GM21717 (cell line): ENCODE measurements at regions not wholly inside any gene's neighbourhood (a gene's known extent, or its start where the extent isn't known, plus 50 kb on each side); places are given as distances from the start of the nearest gene placed in this dataset.
"Not testable (repeated sequence)": the region's sequence is repeated elsewhere in the genome, so short reads cannot be mapped to it uniquely, and the experiment has no call there.

Experiments used
- ATAC-seq: cut with Tn5 transposase; IDR thresholded peaks from one replicate; pipeline ENCODE4 v1.9.1; 2021; ENCODE audit warnings: mild to moderate bottlenecking, moderate library complexity; ENCODE audit not compliant: unreplicated experiment

DNA sequence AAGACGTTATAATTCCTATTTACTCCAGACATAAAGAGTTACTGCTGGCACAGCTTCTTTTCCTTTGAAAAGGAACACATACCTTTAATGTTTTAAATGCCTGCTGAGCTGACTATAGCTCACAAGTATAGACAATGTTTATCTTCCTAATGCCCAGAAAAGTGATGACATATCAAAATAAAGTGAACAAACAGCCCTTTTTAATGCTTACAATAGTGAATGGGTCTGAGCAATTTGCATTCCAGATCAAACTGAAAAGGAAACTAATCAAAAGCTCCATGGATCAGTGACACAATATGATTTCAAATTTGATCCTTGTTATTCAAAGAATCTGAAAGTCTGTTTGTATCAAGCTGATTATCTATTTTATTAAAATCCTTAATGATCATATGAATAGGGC, 233.6 kb upstream of the SEMA3E start:
- no peak for ATAC-seq

DNA sequence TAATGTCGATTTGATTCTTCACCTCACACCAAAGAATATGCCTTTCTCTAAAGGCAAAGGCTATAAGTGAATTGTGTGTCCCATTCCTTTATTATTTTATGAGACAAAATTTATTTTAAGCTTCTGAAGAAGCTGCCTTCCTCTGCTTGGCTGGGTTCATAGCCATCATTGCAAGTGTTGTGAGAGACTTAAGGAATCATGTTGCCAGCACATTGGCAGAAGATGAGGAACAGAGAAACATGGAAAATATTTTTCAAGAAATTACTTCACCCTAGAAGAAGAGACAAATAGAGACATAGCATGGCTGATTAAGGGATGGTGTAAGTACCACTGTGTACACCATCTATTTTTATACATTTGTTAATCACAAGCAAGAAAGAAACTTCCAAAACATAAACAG, 230.1 kb upstream of the SEMA3E start:
- no peak for ATAC-seq

DNA sequence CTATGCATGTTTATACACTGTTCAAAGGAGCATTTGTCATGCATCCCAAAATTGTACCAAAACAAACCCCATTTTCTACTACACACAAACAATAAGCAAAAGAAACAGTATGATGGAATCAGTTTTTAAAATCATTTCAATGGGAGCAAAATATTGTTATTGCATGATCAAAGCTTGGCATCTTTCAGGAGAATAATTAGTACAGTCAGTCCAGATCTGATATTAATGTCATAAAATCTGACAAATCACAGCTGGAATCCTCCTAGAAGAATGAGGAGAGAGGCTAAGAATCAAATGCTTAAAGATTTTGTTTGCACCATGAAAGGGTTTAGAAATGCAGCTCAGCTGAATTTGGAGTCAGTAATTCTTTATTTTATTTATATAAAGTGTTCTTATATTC, 229.7 kb upstream of the SEMA3E start:
- no peak for ATAC-seq

DNA sequence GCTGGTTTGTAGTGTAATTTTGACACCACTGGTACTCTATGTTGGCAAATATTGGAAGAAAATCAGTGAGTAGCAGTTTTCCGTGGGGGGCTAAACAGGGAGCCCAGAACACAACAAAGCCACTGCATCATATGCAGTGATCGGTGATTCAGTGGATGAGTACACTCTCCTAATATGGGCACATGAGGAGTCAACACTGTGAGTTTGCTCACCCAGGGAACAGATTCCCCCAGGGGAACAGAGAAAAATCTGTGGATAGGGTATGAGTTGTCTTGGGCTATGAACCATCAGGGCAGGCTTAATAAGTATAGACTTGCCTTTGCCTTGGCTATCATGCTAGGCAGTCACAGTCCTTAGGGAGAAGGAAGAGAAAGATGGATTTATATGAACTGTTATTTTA, 227.7 kb upstream of the SEMA3E start:
- no peak for ATAC-seq

DNA sequence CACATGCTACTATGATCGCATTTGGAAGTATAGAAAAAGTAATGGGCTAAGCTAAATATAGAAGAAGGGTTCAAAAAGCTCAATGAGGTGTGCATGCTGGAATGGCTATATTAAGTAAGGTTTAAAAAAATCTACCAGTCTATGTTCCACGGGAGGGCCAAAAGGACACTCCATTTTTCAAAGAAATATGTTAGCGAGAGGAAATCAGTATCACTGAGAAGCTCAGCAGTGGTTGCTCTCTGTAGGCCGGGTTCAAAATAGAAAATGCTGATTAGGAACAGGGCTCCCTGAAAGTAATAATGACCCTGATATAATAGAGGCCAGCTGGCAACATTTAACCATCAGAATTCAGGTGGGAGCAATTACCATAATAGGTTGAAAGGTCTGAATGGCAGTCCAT, 224.5 kb upstream of the SEMA3E start:
- no peak for ATAC-seq

DNA sequence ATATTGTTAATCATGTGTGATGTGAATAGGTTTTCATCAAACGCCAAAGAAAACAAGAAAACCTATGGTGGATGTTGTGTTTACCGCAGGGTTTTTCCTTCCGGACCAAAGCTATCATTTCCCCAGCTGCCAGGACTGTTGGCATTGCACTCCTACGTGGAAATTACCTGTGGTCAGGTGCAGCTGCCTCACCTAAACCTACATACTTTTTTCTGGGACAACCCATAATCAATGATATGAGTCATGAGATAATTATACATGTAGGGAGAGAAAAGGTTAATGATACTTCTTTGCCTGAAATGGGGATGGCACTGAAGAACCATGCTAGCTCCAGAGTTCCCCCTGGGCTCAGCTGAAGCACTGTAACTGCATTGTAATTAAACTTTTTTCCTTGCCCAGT, 223.6 kb upstream of the SEMA3E start:
- ATAC-seq = no peak

DNA sequence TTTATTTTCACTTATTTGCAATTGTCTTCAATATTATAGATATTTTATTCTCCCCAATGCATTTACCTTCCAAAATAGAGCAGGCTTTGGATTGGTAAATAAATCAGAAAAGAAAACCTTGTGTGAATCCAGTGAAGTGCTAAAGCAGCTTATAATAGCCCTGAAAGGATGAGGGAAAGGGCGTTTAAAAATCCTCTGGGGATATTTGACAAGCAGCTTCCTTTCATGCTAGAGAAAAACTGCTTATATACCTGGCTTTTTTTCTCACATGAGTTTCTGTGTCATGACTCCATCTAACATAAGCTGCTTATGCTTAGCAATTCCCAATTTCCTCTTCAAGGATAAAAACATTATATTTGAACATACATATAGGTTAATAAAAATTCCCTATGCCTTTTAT, 221.6 kb upstream of the SEMA3E start:
- no peak for ATAC-seq

DNA sequence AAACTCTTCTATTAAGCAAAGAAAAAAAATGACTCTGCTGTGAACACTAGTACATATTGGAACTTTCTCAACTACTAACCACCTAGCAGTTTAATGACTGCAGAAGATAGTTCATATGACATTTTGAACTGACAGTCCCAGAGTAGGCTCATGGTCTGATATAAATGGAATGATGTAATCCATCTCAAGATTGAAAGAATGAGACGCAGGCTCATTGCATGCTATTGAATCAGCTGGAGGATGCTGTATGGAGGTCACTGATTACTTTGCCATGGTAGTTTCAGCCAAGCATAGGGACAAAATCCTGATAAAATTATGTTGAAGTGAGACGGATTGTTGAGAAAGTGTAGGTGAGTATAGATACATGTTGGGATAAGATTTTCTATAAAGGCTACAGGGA, 217.6 kb upstream of the SEMA3E start:
- no peak for ATAC-seq

DNA sequence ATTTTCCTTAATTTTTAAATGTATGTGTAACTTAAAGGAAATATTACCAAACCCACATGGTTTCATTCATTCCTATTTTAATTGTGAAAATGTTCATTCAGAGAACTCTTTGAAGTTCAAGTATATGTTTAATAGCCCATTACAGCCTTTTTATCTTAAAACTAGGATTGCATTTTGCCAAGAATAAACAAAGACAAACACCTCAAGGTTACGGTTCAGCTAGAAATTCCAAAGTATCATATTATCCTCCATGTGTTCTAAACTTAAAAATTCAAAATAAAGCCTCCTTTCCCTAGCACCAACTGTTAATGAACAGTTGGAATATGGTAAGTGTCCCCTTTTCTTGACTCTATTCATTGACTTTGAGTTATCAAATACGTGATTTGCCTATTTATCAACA, 215.6 kb upstream of the SEMA3E start:
- no peak for ATAC-seq

DNA sequence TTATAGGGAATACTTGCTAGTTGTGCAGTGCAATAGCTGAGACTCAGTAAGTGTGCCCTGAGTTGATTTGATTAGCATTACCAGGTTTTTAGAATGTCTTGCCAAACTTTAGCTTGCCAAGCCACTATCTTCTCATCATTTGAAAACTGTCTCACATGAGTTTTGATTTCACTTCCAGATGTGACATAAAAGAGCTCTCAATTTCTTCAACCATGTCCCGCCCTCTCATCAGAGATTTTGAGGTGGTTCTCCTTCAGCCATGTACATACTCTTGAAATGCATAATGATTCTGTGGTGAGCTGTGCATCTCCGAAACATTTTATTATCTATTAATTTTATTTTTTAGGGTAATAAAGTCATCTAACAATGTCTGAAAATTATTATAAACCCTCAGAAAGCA, 215.0 kb upstream of the SEMA3E start:
- no peak for ATAC-seq

DNA sequence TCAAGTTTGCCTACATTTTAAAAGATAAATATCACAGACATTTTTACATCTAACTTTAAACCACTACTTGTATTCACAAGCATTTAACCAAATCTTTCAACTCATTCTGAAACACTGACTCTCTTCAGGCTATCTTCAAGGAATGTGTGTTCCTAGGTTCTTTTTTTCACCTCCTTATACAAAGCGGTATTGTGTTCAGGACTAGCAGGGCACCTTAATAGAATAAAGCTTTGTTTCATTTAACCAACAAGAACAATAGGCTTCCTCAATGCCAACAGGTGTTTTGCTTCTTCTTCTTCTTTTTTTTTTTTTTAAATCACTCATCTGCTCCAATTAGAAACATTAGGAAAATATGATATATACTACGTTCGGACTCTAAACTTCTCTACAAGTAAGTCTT, 212.9 kb upstream of the SEMA3E start:
- ATAC-seq = no peak

DNA sequence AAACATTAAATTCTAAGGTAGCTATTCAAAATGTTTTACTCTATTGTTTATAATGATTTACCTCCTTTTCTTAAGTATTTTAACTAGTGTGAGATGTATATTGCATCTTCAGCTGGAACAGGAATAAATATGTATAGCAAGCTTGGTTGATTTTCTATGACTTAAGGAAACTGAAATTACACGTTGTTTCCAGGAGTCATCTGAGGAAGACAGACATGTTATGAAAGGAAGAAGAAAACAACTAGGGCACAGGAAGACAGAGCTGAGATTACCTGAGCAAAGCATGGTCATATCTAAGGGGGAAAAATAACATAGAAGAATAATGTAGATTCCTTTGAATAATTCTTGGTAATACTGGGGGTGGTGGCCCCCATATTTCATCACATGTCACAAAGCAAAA, 210.9 kb upstream of the SEMA3E start:
- no peak for ATAC-seq

DNA sequence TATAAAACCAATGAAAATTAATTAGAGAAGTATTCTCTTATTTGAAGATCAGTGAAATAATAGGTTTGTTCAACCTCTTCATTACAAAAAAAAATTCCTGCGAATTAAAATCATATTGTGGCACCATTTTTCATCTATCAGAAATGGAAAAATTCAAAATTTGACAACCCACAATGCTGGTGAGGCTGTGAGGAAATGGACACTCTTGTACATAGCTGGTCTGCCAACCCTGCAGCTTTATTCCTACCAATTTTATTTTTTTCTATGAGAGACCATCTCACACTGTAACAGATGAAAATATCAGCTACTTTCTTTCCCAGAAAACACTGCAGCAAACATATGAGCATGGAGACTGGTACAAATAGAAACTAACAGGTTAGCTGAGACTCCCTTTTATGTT, 208.8 kb upstream of the SEMA3E start:
- no peak for ATAC-seq

DNA sequence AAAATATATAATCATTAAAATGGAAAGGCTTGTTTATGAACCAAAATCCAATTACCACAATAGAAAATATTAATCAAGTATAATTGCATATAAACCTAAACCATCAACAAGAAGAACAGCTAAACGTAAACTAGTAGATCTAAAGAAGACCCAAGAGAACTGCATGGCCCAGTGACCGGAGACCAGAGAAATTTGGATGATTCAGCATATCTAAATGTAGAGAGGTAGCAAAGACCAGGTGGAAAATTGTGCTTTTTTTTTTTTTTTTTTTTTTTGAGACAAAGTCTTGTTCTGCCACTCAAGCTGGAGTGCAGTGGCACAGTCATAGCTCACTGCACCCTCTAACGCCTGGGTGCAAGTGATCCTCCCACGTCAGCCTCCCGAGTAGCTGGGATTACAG, 207.2 kb upstream of the SEMA3E start:
- ATAC-seq = no peak

DNA sequence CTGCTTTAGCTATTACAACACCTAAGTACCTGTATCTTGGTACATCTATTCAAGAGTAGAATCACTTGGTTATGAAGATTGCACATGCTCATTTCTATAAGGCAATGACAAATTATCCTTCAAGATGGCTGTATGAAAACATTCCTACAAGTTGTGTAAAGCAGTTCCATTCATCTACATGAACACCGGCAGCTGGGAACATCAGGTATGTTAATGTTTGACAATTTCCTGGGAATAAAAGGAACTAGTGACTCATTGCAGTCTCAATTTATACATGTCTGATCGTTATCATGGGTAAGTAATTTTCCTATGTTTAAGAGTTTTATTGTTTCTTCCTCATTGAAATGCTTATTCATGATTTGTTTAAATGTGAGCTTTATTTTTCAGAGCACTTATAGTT, 203.2 kb upstream of the SEMA3E start:
- ATAC-seq = no peak

DNA sequence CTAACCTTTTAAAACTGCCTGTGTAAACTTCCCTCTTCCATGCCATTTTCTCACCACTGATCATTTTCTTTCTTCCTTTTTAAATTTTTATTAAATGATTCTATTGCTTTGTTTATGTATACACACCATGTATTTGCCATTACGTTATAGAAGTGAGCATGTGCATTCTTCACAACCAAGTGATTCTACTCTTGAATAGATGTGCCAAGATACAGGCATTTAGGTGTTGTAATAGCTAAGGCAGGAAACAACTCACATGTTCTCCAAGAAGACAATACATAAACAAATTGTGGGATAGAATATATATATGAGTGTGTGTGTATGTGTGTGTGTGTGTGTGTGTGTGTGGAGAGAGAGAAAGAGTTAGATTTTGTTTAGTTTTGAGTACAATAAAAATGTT, 202.6 kb upstream of the SEMA3E start:
- no peak for ATAC-seq

DNA sequence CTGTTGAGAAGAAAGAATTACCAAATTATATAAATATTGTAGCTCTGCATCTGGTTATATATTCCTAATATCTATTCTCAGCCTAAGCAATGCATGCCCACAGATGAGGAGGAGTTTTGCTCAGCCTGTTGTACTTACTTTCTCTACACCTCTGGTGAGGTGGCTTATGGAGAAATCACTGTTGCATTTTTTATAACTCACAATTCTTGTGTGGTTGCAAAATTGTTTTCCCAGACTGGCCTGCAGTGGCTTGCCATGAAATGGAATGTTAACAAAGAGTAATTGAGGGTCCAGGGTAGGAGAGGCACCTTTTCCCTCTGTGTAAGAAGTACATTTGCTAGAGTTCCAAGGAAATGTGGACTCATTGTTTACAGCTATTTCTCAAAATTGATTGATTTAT, 202.0 kb upstream of the SEMA3E start:
- no peak for ATAC-seq

DNA sequence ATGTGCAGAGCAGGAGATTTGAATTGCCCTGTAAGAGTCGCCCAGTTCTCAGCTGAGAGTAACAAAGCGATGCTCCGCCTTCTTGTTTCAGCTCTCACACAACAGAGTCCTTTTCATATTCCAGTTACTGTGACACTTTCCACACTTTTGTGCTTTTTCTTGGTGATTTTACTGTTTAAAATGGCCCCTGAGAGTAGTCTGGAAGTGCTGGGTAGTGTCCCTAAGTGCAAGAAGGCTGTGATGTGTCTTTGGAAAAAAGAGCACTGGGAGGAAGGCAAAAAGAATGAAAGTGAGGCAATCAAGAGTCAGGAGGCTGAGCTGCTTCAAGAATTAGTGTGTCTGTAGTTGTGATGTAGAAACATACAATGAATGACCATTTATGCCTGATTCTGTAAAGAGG, 201.2 kb upstream of the SEMA3E start:
- no peak for ATAC-seq

DNA sequence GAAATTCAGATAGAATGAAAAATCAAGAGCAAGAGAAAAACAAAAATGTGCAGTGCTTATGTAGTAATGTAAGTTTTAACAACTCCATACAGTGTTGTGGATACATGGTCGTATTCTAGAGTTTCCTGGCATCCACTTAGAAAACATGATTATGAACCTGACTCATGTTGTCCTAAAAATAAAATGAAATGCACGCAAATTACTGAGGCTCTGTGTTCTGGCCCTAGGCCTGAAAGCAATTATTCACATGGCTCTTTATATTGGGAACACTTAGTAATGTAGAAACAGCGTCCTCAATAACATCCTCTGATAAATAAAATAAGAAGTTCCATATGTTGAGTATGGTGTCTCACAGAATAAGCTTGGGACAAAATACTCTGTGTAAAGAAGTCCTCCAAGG, 200.2 kb upstream of the SEMA3E start:
- ATAC-seq = no peak

DNA sequence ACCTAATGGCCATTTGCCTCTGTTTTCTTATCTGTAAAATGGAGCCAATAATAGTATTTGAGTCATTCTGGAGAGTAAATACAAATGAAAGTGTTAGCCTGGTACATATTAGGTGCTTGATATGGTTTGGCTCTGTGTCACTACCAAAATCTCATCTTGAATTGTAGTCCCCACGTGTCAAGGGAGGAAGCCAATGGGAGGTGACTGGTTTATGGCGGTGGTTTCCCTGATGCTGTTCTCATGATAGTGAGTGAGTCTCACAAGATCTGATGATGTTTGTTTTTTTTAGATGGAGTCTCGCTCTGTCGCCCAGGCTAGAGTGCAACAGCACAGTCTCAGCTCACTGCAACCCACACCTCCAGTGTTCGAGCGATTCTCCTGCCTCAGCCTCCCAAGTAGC, 194.0 kb upstream of the SEMA3E start:
- ATAC-seq = no peak

DNA sequence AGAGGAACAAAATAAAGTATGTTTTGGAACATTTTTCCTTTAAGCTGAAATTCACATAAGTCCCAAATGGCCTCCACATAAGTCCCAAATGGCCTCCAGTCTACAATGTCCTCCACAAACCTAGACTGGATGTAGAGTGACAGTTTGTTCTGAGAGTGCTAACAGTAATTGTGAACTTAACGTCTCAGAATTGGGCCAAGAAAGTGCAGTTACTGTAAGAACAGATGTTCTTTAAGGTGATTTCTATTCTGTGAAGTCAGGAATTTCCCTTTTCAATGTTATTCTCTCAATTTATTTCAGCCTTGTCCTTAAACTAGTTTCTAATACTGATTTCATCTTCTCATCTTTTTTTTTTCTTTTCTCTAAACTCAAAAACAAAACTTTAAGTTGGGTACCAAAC, 188.7 kb upstream of the SEMA3E start:
- peak; percentile 48 for ATAC-seq

DNA sequence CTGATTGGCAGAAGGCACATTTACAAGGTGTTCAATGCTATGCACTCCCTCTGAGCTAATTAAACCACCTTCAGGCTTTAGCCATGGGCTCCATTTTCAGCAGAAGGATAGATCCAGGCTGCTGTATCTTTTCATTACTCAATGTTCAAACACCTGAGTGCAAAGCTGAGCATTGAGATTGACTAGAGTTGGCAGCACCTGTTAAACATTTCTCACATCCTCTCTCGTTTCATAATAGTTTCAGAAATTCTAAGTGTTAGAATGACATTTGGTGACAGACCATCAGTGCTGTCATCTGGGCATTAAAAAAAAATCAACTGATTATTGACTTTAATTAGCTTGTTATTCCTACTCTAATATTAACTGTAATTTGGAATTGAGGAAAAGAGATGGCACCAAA, 187.1 kb upstream of the SEMA3E start:
- ATAC-seq = peak; percentile 67

DNA sequence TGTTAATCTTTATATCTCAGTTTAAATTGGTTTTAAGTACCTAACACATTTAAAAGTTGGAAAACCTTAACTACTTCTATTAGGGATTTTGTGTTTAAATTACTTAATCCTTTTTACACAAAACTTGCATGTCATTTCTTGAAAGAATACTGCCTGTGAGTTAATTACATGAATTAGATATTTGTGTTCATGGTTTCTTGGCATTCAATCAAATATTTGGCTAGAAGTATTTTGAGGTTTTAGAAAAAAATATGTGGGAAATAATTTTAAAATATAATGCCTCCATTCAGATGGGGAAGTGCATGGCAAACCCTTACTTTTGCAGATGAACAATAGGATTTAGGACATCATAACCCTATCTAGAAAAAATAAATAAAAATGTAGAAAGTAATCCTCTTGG, 186.5 kb upstream of the SEMA3E start:
- no peak for ATAC-seq

DNA sequence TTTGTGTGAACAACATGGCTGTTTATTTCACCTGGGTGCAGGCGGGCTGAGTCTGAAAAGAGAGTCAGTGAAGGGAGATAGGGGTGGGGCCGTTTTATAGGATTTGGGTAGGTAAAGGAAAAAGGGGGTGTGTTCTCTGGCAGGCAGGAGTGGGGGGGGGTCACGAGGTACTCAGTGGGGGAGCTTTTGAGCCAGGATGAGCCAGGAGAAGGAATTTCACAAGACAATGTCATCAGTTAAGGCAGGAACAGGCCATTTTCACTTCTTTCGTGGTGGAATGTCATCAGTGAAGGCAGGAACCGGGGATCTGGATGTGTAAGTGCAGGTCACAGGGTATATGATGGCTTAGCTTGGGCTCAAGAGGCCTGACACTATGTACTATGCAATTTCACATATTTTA, 184.8 kb upstream of the SEMA3E start:
- ATAC-seq = not testable (repeated sequence)
